Stimulated activated CD4-positive, alpha-beta T cell treated with anti-CD3 and anti-CD28 coated beads, Interleukin-4, amount 100 ng/mL, for 48 hours (primary cell): ENCODE measurements at regions not wholly inside any gene's neighbourhood (a gene's known extent, or its start where the extent isn't known, plus 50 kb on each side); places are given as distances from the start of the nearest gene placed in this dataset.
"Not testable (repeated sequence)": the region's sequence is repeated elsewhere in the genome, so short reads cannot be mapped to it uniquely, and the experiment has no call there.

Source experiments
- DNase-seq, 2 donors: peaks; one replicate each; pipeline ENCODE4 v3.0.0-alpha.2; 2020; ENCODE audit warnings: low read depth in 2 of 2

DNA sequence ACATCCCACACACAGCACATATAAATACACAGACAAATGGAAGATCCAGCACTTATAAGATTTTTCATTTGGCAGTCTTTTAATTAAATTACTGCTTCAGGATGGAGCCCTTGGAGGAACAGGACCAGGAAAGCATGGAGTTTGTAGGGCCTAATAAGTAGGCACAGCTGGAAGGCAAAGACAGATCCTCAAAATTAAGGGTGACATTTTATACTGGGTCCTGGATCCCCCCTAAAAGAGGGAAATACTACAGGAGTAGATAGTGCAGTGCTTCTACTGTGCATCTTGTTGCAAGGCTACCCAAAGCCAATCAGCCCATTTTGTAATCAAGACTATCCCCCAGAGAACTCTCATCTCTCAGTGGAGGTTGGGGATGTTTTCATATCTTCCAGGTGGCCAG lies 1860.7 kb upstream of the PCDH10 start:
- no peak for DNase-seq

- DNase-seq, result no peak
Measured at GRCh38 chr4:131296192-131296591, 1852.9 kb upstream of the PCDH10 start.

DNA sequence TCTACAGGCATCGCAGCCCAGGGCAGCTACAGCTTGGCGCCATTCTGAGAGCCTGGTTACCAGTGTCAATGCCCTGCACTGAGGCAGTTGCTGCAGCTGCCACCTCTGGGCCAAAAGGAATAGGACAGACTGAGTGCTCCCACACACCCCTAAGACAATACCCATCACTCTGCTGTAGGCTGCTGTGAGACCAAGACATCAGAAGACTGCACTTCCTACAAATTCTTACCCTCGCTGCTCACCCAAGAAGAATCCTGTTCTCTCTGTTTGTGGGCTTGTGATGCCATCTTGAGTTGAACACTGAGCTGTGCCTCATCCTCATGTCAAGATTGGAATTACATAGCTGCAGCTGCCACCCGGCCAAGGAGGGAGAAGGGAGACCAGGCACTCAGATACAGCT lies 1847.0 kb upstream of the PCDH10 start:
- no peak for DNase-seq

GRCh38 chr4:131304686-131305085 lies 1844.4 kb upstream of the PCDH10 start:
- DNase-seq, result no peak

- no peak for DNase-seq
Measured at GRCh38 chr4:131309628-131310027, 1839.5 kb upstream of the PCDH10 start.

DNA sequence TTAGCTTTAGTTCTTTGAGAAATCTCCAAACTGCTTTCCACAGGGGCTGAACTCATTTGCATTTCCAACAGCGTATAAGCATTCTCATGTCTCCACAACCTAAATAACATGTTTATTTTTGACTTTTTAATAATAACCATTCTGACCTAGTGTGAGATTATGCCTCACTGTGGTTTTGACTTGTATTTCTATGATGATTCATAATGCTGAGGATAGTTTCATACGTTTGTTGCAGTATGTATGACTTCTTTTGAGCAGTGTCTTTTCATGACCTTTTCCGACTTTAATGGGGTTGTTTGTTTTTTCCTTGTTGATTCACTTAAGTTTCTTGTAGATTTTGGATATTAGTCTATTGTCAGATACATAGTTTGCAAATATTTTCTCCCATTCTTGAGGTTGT lies 1833.0 kb upstream of the PCDH10 start:
- no peak for DNase-seq

DNA sequence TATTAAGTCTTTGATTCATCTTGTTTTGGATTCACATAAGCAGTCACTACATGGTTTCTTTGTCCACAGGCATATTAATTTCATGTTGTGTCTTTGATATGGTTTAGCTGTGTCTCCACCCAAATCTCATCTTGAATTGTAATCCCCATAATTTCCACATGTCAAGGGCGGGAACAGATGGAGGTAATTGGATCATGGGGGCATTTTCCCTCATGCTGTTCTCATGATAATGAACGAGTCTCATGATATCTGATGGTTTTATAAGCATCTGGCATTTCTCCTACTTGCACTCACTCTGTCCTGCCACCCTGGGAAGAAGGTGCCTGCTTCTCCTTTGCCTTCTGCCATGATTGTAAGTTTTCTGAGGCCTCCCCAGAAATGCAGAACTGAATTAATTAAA lies 1811.2 kb upstream of the PCDH10 start:
- no peak for DNase-seq

GRCh38 chr4:131339137-131339536 lies 1810.0 kb upstream of the PCDH10 start:
- no peak for DNase-seq

DNA sequence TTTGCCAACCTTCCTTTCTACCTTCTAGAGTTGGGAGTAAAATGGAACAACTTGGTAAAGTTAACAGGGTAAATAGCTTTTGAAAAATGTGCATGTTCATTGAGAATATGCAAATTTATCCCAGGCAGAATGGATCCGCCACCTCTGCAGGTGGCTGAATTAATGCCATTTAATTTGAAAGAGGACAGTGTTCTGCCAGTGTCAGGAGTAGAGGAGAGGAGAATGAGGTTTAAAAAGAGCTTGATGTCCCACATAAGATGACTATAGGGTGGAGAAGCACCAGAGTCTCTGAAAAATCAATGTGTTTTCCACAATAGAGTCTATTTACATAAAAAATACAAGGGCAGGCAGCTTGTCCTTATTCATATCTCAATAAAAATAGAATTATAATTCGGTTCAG lies 1804.3 kb upstream of the PCDH10 start:
- DNase-seq, result no peak

GRCh38 chr4:131347816-131348215 lies 1801.3 kb upstream of the PCDH10 start:
- no peak for DNase-seq

GRCh38 chr4:131348263-131348662 lies 1800.8 kb upstream of the PCDH10 start:
- DNase-seq, result no peak

GRCh38 chr4:131352371-131352770 lies 1796.7 kb upstream of the PCDH10 start:
- not testable (repeated sequence) for DNase-seq

DNA sequence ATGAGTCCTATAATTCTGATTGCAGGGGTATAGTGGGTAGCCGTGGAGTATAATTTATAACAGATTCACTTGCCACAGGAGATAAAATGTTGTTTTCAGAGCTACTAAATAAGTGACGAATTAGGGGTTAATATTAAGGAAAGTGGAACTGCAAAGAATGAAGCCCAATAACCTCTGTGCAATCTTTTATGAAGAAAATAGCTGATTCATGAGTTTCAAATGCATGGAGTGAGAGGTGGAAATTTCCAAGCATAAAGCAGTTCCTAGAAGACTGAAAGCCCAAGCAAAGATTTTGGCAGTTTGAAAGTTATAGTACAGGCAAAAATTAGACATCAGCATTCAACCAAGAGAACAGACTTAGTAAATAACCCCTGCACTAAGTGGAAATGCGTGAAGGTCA lies 1782.4 kb upstream of the PCDH10 start:
- DNase-seq, result no peak

DNA sequence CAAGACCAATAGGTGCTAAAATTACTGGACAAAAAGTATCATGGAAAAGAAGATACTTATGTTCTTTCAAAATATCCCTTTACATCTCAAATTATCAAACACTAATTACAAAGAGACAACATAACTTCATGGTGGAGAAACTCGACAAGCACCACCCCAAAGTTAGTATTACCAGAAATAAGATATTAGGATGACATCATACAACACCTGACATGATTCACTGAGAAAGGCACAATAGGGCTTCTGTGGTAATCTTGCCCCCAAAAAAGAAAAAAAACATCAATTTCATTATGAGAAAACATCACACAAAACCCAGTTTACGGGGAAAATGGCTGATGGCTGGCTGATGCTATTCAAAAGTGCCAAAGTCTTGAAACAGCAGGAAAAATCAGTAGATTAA lies 1781.7 kb upstream of the PCDH10 start:
- no peak for DNase-seq

- DNase-seq, result no peak
Measured at GRCh38 chr4:131370846-131371245, 1778.2 kb upstream of the PCDH10 start.

DNA sequence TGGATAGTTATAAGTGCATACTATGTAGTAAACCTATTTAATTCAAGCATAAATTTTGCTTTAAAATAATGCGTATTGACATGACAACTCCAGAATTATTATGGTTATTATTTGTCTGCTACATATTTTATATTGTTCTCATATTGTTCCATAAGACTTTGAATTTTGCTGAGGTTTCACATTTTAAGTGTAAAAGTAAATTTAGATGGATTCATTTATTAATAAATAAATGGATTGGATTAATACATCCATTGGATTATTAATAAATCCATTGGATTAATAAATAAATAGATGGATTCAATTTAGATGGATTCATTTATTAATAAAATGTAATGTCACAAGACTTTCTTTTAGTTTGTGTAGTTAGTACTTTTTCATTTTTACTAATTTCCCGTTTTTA lies 1768.0 kb upstream of the PCDH10 start:
- no peak for DNase-seq

DNA sequence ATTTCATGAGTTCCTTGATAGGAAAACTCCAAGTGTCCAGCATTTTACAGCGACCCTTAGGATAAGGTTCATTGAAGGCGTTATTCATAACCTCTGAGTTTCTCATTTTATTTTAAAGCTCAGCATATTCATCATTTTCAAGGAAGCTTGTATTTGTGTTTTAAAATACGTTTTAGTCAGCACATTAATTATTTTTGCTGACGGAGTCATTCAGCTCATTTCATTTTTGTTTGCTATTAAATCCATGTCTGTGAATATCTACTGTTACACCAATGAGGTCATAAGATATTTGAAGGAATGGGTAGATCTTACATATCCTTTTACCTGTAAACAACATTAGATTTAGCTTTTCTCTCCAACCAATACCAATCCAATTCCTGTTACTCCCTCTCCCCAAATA lies 1766.3 kb upstream of the PCDH10 start:
- DNase-seq, result no peak

GRCh38 chr4:131388277-131388676 lies 1760.8 kb upstream of the PCDH10 start:
- no peak for DNase-seq

DNA sequence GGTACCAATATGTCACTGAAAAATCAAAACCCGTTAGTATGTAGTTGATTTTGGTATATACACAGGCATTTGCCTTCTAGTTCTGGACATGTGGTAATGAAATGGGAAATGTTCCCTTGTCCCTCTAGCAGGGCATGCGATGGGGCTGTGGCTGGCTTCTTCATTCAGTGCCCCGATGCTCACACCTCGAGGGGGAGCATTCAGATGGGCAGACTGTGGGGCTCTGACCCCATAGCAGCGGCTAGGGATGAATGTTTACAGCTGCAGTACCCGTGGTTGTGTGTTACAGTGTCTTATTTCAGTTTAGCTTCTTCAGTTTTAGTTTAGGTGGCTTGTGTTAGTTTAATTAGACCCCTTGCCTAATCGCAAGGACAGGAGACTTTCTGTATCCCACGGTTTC lies 1741.0 kb upstream of the PCDH10 start:
- DNase-seq, result no peak

- no peak for DNase-seq
Measured at GRCh38 chr4:131411393-131411792, 1737.7 kb upstream of the PCDH10 start.

DNA sequence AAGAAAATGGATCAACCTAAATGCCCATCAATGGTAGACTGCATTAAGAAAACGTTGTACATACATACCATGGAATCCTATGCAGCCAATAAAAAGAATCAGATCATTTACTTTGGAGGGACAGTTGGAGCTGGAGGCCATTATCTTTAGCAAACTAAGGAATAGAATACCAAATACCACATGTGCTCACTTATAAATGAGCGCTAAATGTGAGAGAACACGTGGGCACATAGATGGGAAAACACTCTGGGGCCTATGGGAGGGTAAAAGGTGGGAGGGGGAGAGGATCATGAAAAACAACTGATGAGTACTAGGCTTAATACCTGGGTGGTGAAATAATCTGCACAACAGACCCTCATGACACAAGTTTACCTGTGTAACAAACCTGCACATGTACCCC lies 1729.9 kb upstream of the PCDH10 start:
- no peak for DNase-seq

DNA sequence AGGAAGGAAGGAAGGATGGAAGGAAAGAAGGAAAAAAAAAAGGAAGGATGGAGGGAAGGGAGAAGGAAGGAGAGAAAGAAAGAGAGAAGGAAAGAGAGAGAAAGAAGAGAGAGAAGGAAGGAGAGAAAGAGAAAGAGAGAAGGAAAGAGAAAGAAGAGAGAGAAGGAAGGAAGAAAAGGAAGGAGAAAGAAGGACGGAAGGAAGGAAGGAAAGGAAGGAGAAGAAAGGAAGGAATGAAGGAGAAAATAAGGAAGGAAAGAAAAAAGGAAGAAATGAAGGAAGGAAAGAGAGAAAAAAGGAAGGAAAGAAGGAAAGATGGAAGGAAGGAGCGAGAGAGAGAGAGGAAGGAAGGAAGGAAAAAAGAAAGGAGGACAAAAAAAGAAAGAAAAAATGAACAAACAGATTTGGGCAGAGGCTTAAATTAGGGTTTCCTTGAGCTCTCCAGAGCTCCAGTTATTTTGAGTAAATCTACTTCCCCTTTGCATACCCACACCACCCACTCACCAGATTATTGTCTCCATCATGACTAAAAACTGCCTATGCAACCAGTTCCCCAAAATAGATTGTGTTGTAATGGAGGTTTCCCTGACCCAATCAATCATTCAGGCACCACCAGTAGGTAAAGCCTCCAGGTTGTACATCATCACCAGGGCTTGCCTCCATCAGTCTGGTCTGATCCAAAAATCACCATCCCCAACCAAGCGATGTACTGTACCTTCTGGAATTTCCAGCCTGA lies 1722.9 kb upstream of the PCDH10 start:
- no peak for DNase-seq

- DNase-seq, result no peak
Measured at GRCh38 chr4:131427000-131427399, 1722.1 kb upstream of the PCDH10 start.

- no peak for DNase-seq
Measured at GRCh38 chr4:131430302-131430701, 1718.8 kb upstream of the PCDH10 start.
